Activated B cell treated with CpG ODN at 0.5 μM for 24 hours (primary cell): ENCODE measurements at regions not wholly inside any gene's neighbourhood (a gene's known extent, or its start where the extent isn't known, plus 50 kb on each side); places are given as distances from the start of the nearest gene placed in this dataset.

Experiments
- ATAC-seq: fragments of 200-7000 bp; cut with Tn5 transposase; one replicate; pipeline ENCODE4 v1.10.0; 2021; ENCODE audit warnings: low read depth, mild to moderate bottlenecking, moderate library complexity
- CTCF ChIA-PET: fragments of 350-600 bp; sonication (Branson Sonifier 250); formaldehyde crosslinking; loops from one replicate; lab custom pipeline; 2021; ENCODE audit warnings: antibody characterized with exemption; lab: Charles Lee
- POLR2A ChIA-PET: fragments of 350-600 bp; sonication (Branson Sonifier 250); formaldehyde crosslinking; loops from one replicate; lab custom pipeline; 2021; ENCODE audit warnings: antibody characterized with exemption; lab: Charles Lee
- DNase-seq: peaks from one replicate; pipeline ENCODE4 v3.0.0; 2022
- H3K27ac Mint-ChIP-seq: one replicate; pipeline ENCODE4 v1.8.0; 2020; ENCODE audit warnings: mixed read lengths
- H3K27me3 Mint-ChIP-seq: one replicate; pipeline ENCODE4 v1.8.0; 2021; ENCODE audit warnings: mixed read lengths
- H3K36me3 Mint-ChIP-seq: one replicate; pipeline ENCODE4 v1.8.0; 2021; ENCODE audit warnings: low read depth, mixed read lengths
- H3K4me1 Mint-ChIP-seq: one replicate; pipeline ENCODE4 v1.8.0; 2021; ENCODE audit warnings: mixed read lengths
- H3K4me3 Mint-ChIP-seq: one replicate; pipeline ENCODE4 v1.8.0; 2020; ENCODE audit warnings: mild to moderate bottlenecking, mixed read lengths
- H3K9me3 Mint-ChIP-seq: one replicate; pipeline ENCODE4 v1.8.0; 2020; ENCODE audit warnings: mixed read lengths
- intact Hi-C: fragments of 100-400 bp; cut with micrococcal nuclease; formaldehyde crosslinking; loops from one replicate; pipeline ENCODE4 v1.15.1; 2024
- TF ChIP-seq, protein P1 (sequence below): fragments of 200-600 bp; IDR thresholded peaks from one replicate; pipeline ENCODE4 v1.8.0; 2022; ENCODE audit warnings: antibody characterized with exemption, mild to moderate bottlenecking

DNA sequence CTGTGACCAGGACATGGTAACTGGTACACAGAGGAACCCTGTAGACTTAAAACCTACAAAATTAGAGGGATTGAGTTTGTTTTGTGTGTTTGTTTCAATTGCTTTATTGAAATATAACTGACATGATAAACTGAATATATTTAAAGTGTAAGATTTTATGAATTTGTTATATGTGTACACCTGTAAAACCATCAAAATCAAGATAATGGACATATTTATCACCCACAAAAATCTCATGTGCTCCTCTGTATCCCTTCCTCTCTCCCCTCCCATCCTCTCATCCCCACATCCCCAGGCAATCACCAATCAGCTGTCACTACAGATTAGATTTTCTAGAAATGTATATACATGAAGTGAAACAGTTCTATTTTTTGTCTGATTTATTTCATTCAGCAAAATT is 565.5 kb downstream of the NOVA1 start:
- H3K27ac Mint-ChIP-seq = no peak overlapping the region
- no peaks in the 10 kb centered on the region for H3K4me1 Mint-ChIP-seq
- no peaks in the 10 kb centered on the region for H3K9me3 Mint-ChIP-seq
- ChIA-PET POLR2A (no interaction called here), CTCF (no interaction called here)
- no peak for DNase-seq
- TF ChIP-seq, protein P1, sequence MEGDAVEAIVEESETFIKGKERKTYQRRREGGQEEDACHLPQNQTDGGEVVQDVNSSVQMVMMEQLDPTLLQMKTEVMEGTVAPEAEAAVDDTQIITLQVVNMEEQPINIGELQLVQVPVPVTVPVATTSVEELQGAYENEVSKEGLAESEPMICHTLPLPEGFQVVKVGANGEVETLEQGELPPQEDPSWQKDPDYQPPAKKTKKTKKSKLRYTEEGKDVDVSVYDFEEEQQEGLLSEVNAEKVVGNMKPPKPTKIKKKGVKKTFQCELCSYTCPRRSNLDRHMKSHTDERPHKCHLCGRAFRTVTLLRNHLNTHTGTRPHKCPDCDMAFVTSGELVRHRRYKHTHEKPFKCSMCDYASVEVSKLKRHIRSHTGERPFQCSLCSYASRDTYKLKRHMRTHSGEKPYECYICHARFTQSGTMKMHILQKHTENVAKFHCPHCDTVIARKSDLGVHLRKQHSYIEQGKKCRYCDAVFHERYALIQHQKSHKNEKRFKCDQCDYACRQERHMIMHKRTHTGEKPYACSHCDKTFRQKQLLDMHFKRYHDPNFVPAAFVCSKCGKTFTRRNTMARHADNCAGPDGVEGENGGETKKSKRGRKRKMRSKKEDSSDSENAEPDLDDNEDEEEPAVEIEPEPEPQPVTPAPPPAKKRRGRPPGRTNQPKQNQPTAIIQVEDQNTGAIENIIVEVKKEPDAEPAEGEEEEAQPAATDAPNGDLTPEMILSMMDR = no peak
- intact Hi-C loops = no loop called here
- ATAC-seq = no peak
- H3K27me3 Mint-ChIP-seq = no peaks in the 10 kb centered on the region
- no peaks in the 10 kb centered on the region for H3K36me3 Mint-ChIP-seq
- H3K4me3 Mint-ChIP-seq = no peak overlapping the region

- intact Hi-C loops = no loop called here
Measured at GRCh38 chr14:26026384-26026783, 571.4 kb downstream of the NOVA1 start.

GRCh38 chr14:26023967-26024366 is 573.9 kb downstream of the NOVA1 start:
- Mint-ChIP-seq H3K27ac (no peak overlapping the region), H3K9me3 (no peaks in the 10 kb centered on the region), H3K36me3 (no peaks in the 10 kb centered on the region), H3K4me1 (no peaks in the 10 kb centered on the region), H3K4me3 (no peak overlapping the region), H3K27me3 (no peaks in the 10 kb centered on the region)
- TF ChIP-seq, protein P1 = no peak
- ATAC-seq (no peak), DNase-seq (no peak)
- CTCF ChIA-PET = no interaction called here
- POLR2A ChIA-PET = no interaction called here
- intact Hi-C loops = no loop called here

More at GRCh38 chr14:26026384-26026783, 571.4 kb downstream of the NOVA1 start:
- no peaks in the 10 kb centered on the region for H3K36me3 Mint-ChIP-seq
- no peak overlapping the region for H3K4me3 Mint-ChIP-seq
- ATAC-seq (no peak), DNase-seq (no peak)
- H3K27me3 Mint-ChIP-seq = no peaks in the 10 kb centered on the region
- no peaks in the 10 kb centered on the region for H3K9me3 Mint-ChIP-seq
- POLR2A ChIA-PET = no interaction called here
- CTCF ChIA-PET = no interaction called here
- TF ChIP-seq, protein P1 = no peak
- H3K4me1 Mint-ChIP-seq = no peaks in the 10 kb centered on the region
- no peak overlapping the region for H3K27ac Mint-ChIP-seq

GRCh38 chr14:26021759-26022158 is 576.1 kb downstream of the NOVA1 start:
- POLR2A ChIA-PET = no interaction called here
- H3K36me3 Mint-ChIP-seq = no peaks in the 10 kb centered on the region
- no peaks in the 10 kb centered on the region for H3K4me1 Mint-ChIP-seq

GRCh38 chr14:26017270-26017669 is 580.6 kb downstream of the NOVA1 start:
- intact Hi-C loops = no loop called here
- ChIA-PET POLR2A (no interaction called here), CTCF (no interaction called here)
- Mint-ChIP-seq H3K9me3 (peaks cover 3% of the 10 kb centered on the region), H3K27me3 (no peaks in the 10 kb centered on the region), H3K36me3 (no peaks in the 10 kb centered on the region), H3K27ac (no peak overlapping the region), H3K4me3 (no peak overlapping the region), H3K4me1 (no peaks in the 10 kb centered on the region)
- DNase-seq (no peak), ATAC-seq (no peak)
- TF ChIP-seq, protein P1 = no peak

More at GRCh38 chr14:26021759-26022158, 576.1 kb downstream of the NOVA1 start:
- H3K4me3 Mint-ChIP-seq = no peak overlapping the region
- no peak for DNase-seq
- TF ChIP-seq, protein P1 = no peak
- no peak for ATAC-seq
- no peak overlapping the region for H3K27ac Mint-ChIP-seq
- CTCF ChIA-PET = no interaction called here
- H3K9me3 Mint-ChIP-seq = no peaks in the 10 kb centered on the region
- intact Hi-C loops = no loop called here
- no peaks in the 10 kb centered on the region for H3K27me3 Mint-ChIP-seq
